ENCODE measurements at regions not wholly inside any gene's neighbourhood (a gene's known extent, or its start where the extent isn't known, plus 50 kb on each side); places are given as distances from the start of the nearest gene placed in this dataset.

- Histone ChIP-seq H3K4me3 (no peak overlapping the region), H3K4me2 (no peak overlapping the region), H3K27me3 (no peaks in the 10 kb centered on the region), H3K9me3 (no peaks in the 10 kb centered on the region), H3K27ac (no peak overlapping the region), H3K36me3 (no peaks in the 10 kb centered on the region), H3K9ac (no peak overlapping the region), H3K4me1 (no peaks in the 10 kb centered on the region), H4K20me1 (no peaks in the 10 kb centered on the region)
- TF ChIP-seq Cebpa-rat (IDR thresholded peaks at IDR 0.05): no peak
Measured at GRCh38 chr2:75764611-75765010, 53.9 kb upstream of the GCFC2 start.

Data from BLaER1 (cell line).